Natural killer cell (primary cell): ENCODE measurements at regions not wholly inside any gene's neighbourhood (a gene's known extent, or its start where the extent isn't known, plus 50 kb on each side); places are given as distances from the start of the nearest gene placed in this dataset.

Source experiments
- ATAC-seq, 3 donors: fragments of 150-1000 bp in 2 of 3; fragments of 200-7000 bp in 1 of 3; cut with Tn5 transposase; 1 replicate in 1 of 3; 2 replicates in 2 of 3; pipeline ENCODE4 v1.10.0; 2021; ENCODE audit warnings: mild to moderate bottlenecking in 2 of 3, moderate library complexity in 2 of 3
- DNase-seq, 2 donors: peaks; one replicate each; pipeline versions ENCODE4 v3.0.0 to v3.0.0-alpha.2; 2013 to 2021; ENCODE audit warnings: mixed read lengths in 1 of 2
- H3K27ac ChIP-seq: one replicate; pipeline ENCODE4 v1.5.1; 2013; ENCODE audit warnings: mild to moderate bottlenecking, low read length
- H3K27me3 ChIP-seq: one replicate; pipeline ENCODE4 v1.6.1; 2013; ENCODE audit warnings: low read length; ENCODE audit not compliant: control insufficient read depth, insufficient read depth
- H3K36me3 ChIP-seq: one replicate; pipeline ENCODE4 v1.6.1; 2013; ENCODE audit warnings: low read length; ENCODE audit not compliant: control insufficient read depth, insufficient read depth
- H3K4me1 ChIP-seq: one replicate; pipeline ENCODE4 v1.6.1; 2013; ENCODE audit warnings: low read length; ENCODE audit not compliant: control insufficient read depth, insufficient read depth
- H3K4me3 ChIP-seq: one replicate; pipeline ENCODE4 v1.5.1; 2013; ENCODE audit warnings: low read length
- H3K9me3 ChIP-seq: one replicate; pipeline ENCODE4 v1.6.1; 2013; ENCODE audit warnings: low read length; ENCODE audit not compliant: control insufficient read depth, insufficient read depth
- H3K27ac Mint-ChIP-seq, 2 donors: one replicate each; pipeline ENCODE4 v1.8.0; 2022; ENCODE audit warnings: mild to moderate bottlenecking in 2 of 2, mixed read lengths in 2 of 2, moderate library complexity in 1 of 2
- H3K27me3 Mint-ChIP-seq, 2 donors: one replicate each; pipeline ENCODE4 v1.8.0; 2022; ENCODE audit warnings: low read depth in 2 of 2, mixed read lengths in 2 of 2
- H3K36me3 Mint-ChIP-seq: one replicate; pipeline ENCODE4 v1.8.0; 2022; ENCODE audit warnings: mixed read lengths
- H3K4me1 Mint-ChIP-seq, 2 donors: one replicate each; pipeline ENCODE4 v1.8.0; 2022; ENCODE audit warnings: mixed read lengths in 2 of 2
- H3K4me3 Mint-ChIP-seq: one replicate; pipeline ENCODE4 v1.8.0; 2022; ENCODE audit warnings: mild to moderate bottlenecking, moderate library complexity, mixed read lengths
- H3K9me3 Mint-ChIP-seq, 2 donors: one replicate each; pipeline ENCODE4 v1.8.0; 2022; ENCODE audit warnings: mixed read lengths in 2 of 2
- CTCF ChIP-seq: fragments of 200-600 bp; IDR thresholded peaks from one replicate; pipeline ENCODE4 v1.8.0; 2022; ENCODE audit warnings: antibody characterized with exemption
- WGBS: methylation state at CpG from one replicate; pipeline ENCODE4 v1.1.7; 2013; ENCODE audit warnings: missing lambda C conversion rate; ENCODE audit not compliant: insufficient coverage; 5-methylcytosine and 5-hydroxymethylcytosine counted together
- intact Hi-C: fragments of 100-400 bp; cut with micrococcal nuclease; formaldehyde crosslinking; loops from one replicate; pipeline ENCODE4 v1.14.2; 2022

- 84% methylated on average over 6 of the region's 6 CpGs for WGBS
- Histone ChIP-seq H3K4me3 (no peak overlapping the region), H3K27ac (no peak overlapping the region), H3K9me3 (no peaks in the 10 kb centered on the region), H3K4me1 (no peaks in the 10 kb centered on the region), H3K27me3 (no peaks in the 10 kb centered on the region), H3K36me3 (no peaks in the 10 kb centered on the region)
- Mint-ChIP-seq H3K4me3 (no peak overlapping the region), H3K9me3 (no peaks in the 10 kb centered on the region), H3K27me3 (peaks cover 19 to 35% of the 10 kb centered on the region in 2 donors), H3K36me3 (no peaks in the 10 kb centered on the region), H3K4me1 (no peaks in the 10 kb centered on the region), H3K27ac (no peak overlapping the region)
- intact Hi-C loops, result no loop called here
- no peak for ATAC-seq
- no peak for DNase-seq
- no peak for TF ChIP-seq CTCF
These were observed 312.3 kb downstream of the RRAGC start for GRCh38 chr1:38547321-38547720.

GRCh38 chr1:38546636-38547035, 312.9 kb downstream of the RRAGC start:
- DNase-seq (no peak), ATAC-seq (no peak)
- no peak for TF ChIP-seq CTCF
- no peaks in the 10 kb centered on the region for H3K36me3 Mint-ChIP-seq
- H3K27ac Mint-ChIP-seq, result no peak overlapping the region
- WGBS, result 59% methylated on average over 6 of the region's 6 CpGs
- Histone ChIP-seq H3K4me1 (no peaks in the 10 kb centered on the region), H3K36me3 (no peaks in the 10 kb centered on the region), H3K27me3 (peaks cover under 1% of the 10 kb centered on the region), H3K9me3 (no peaks in the 10 kb centered on the region), H3K27ac (no peak overlapping the region), H3K4me3 (no peak overlapping the region)
- no peaks in the 10 kb centered on the region for H3K4me1 Mint-ChIP-seq
- H3K27me3 Mint-ChIP-seq, result peaks cover 18 to 42% of the 10 kb centered on the region in 2 donors
- H3K4me3 Mint-ChIP-seq, result no peak overlapping the region
- H3K9me3 Mint-ChIP-seq, result no peaks in the 10 kb centered on the region
- intact Hi-C loops, result no loop called here

- no peaks in the 10 kb centered on the region for H3K9me3 Mint-ChIP-seq
- no peak for DNase-seq
- 67% methylated on average over 4 of the region's 4 CpGs for WGBS
- H3K36me3 Mint-ChIP-seq, result no peaks in the 10 kb centered on the region
- Histone ChIP-seq H3K9me3 (no peaks in the 10 kb centered on the region), H3K4me1 (no peaks in the 10 kb centered on the region), H3K36me3 (no peaks in the 10 kb centered on the region), H3K4me3 (no peak overlapping the region), H3K27ac (no peak overlapping the region), H3K27me3 (peaks cover 12% of the 10 kb centered on the region)
- peaks cover 16 to 43% of the 10 kb centered on the region in 2 donors for H3K27me3 Mint-ChIP-seq
- H3K4me1 Mint-ChIP-seq, result no peaks in the 10 kb centered on the region
- intact Hi-C loops, result no loop called here
- no peak overlapping the region for H3K27ac Mint-ChIP-seq
- ATAC-seq, result no peak
- no peak for TF ChIP-seq CTCF
- H3K4me3 Mint-ChIP-seq, result no peak overlapping the region
These were observed 318.3 kb downstream of the RRAGC start for GRCh38 chr1:38541223-38541622.

GRCh38 chr1:38539931-38540330, 319.6 kb downstream of the RRAGC start:
- no peaks in the 10 kb centered on the region for H3K4me1 Mint-ChIP-seq
- Histone ChIP-seq H3K36me3 (no peaks in the 10 kb centered on the region), H3K4me3 (no peak overlapping the region), H3K9me3 (no peaks in the 10 kb centered on the region), H3K27me3 (peaks cover 12% of the 10 kb centered on the region), H3K4me1 (no peaks in the 10 kb centered on the region), H3K27ac (no peak overlapping the region)
- intact Hi-C loops, result no loop called here
- H3K27ac Mint-ChIP-seq, result no peak overlapping the region
- TF ChIP-seq CTCF, result no peak
- no peaks in the 10 kb centered on the region for H3K9me3 Mint-ChIP-seq
- no peaks in the 10 kb centered on the region for H3K36me3 Mint-ChIP-seq
- H3K27me3 Mint-ChIP-seq, result peaks cover 16 to 43% of the 10 kb centered on the region in 2 donors
- DNase-seq (no peak), ATAC-seq (no peak)
- H3K4me3 Mint-ChIP-seq, result no peak overlapping the region
- WGBS, result 52% methylated on average over 6 of the region's 6 CpGs
